ENCODE measurements at regions not wholly inside any gene's neighbourhood (a gene's known extent, or its start where the extent isn't known, plus 50 kb on each side); places are given as distances from the start of the nearest gene placed in this dataset.

DNA sequence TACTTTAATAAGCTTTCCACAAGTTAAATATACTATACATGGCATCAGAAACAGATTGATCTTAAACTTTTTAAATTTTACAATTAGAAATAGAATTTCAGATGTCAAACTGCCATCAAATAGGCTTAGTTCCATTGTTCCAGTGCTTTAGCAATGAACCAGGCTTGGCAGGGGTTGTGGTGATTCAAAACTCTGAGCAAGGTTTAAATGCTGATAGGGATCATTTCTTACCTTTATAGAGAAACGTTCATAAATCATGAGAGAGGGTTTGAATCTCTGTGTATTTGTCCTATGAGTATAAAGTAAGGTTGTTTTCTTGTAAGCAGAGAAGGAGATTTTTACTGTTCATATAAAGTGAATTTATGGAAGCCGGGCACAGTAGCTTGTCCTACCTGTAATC is 794.5 kb upstream of the TBX3 start:
- Histone ChIP-seq H3K9ac (ENCODE audit: insufficient read depth in 1 of 2, low read length in 2 of 2) (no peak overlapping the region), H3K27ac (ENCODE audit: low read depth in 1 of 2, low read length in 1 of 2) (no peak overlapping the region), H3K4me3 (no peak overlapping the region), H3K27me3 (ENCODE audit: control insufficient read depth in 3 of 3, insufficient read depth in 3 of 3, low read length in 2 of 3) (no peaks in the 10 kb centered on the region), H3K4me1 (ENCODE audit: control insufficient read depth in 5 of 5, insufficient read depth in 5 of 5, low read length in 5 of 5) (peaks cover 0 to 9% (median 0%) of the 10 kb centered on the region in 5 donors), H3K9me3 (ENCODE audit: control insufficient read depth in 4 of 4, insufficient read depth in 3 of 4, low read length in 3 of 4) (no peaks in the 10 kb centered on the region), H3K36me3 (ENCODE audit: control insufficient read depth in 4 of 4, insufficient read depth in 4 of 4, low read length in 4 of 4) (no peaks in the 10 kb centered on the region)
- TF ChIP-seq CTCF (IDR thresholded peaks at IDR 0.05; ENCODE audit: control extremely low read depth, extremely low read depth), result no peak
- DNase-seq, result no peak
- no peak for ATAC-seq (ENCODE audit: insufficient read depth, low FRiP score)
- WGBS, 2 donors, result 72 to 75% methylated on average over 2 of the region's 2 CpGs

- Histone ChIP-seq H3K4me1 (ENCODE audit: control insufficient read depth in 5 of 5, insufficient read depth in 5 of 5, low read length in 5 of 5) (no peaks in the 10 kb centered on the region), H3K27ac (ENCODE audit: low read depth in 1 of 2, low read length in 1 of 2) (no peak overlapping the region), H3K27me3 (ENCODE audit: control insufficient read depth in 3 of 3, insufficient read depth in 3 of 3, low read length in 2 of 3) (no peaks in the 10 kb centered on the region), H3K4me3 (no peak overlapping the region), H3K9me3 (ENCODE audit: control insufficient read depth in 4 of 4, insufficient read depth in 3 of 4, low read length in 3 of 4) (no peaks in the 10 kb centered on the region), H3K36me3 (ENCODE audit: control insufficient read depth in 4 of 4, insufficient read depth in 4 of 4, low read length in 4 of 4) (no peaks in the 10 kb centered on the region), H3K9ac (ENCODE audit: insufficient read depth in 1 of 2, low read length in 2 of 2) (no peak overlapping the region)
- ATAC-seq (ENCODE audit: insufficient read depth, low FRiP score), result no peak
- TF ChIP-seq CTCF (IDR thresholded peaks at IDR 0.05; ENCODE audit: control extremely low read depth, extremely low read depth), result no peak
- DNase-seq, result no peak
- 89 to 92% methylated on average over 14 of the region's 14 CpGs for WGBS, 2 donors
Observed at GRCh38 chr12:115474539-115475353, 790.8 kb upstream of the TBX3 start.

DNA sequence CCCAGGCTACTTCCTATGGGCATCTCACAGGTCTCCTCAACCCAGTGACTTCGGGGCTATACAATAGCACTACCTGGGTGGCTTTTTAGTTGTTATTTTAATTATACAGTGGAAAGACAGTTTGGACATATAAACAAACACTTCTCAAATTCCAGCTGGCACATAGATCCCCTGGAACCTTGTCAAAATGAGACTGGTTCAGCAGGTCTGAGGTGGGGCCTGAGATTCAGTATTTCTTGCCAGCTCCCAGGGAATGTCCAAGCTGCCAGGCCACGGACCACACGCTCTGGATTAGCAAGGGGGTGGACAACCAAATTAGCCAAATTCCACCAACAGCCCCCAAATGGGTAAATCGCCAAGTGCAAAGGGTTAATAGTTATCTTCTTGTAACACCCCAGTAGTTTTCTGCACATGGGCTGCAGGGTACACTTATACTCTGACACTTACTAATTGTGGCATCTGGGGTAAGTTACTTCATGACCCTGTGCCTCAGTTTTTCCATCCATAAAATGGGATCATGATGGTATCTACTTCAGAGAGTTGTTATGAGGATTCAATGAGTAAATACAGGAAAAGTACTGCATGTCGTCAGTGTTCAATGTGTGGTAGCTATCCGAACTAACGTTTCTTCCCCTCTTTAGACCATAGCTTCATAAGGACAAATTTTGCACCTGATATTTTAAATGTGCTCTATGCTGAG is 789.4 kb upstream of the TBX3 start:
- Histone ChIP-seq H3K9me3 (ENCODE audit: control insufficient read depth in 4 of 4, insufficient read depth in 3 of 4, low read length in 3 of 4) (no peaks in the 10 kb centered on the region), H3K4me3 (no peak overlapping the region), H3K27ac (ENCODE audit: low read depth in 1 of 2, low read length in 1 of 2) (no peak overlapping the region), H3K4me1 (ENCODE audit: control insufficient read depth in 5 of 5, insufficient read depth in 5 of 5, low read length in 5 of 5) (no peaks in the 10 kb centered on the region), H3K9ac (ENCODE audit: insufficient read depth in 1 of 2, low read length in 2 of 2) (no peak overlapping the region), H3K27me3 (ENCODE audit: control insufficient read depth in 3 of 3, insufficient read depth in 3 of 3, low read length in 2 of 3) (no peaks in the 10 kb centered on the region), H3K36me3 (ENCODE audit: control insufficient read depth in 4 of 4, insufficient read depth in 4 of 4, low read length in 4 of 4) (no peaks in the 10 kb centered on the region)
- peak in 1 of 3 donors; percentile 38 for DNase-seq
- ATAC-seq (ENCODE audit: insufficient read depth, low FRiP score), result no peak
- 78 to 88% methylated on average over 7 of the region's 7 CpGs for WGBS, 2 donors
- TF ChIP-seq CTCF (IDR thresholded peaks at IDR 0.05; ENCODE audit: control extremely low read depth, extremely low read depth), result no peak
